GM21381 (cell line): ENCODE measurements at regions not wholly inside any gene's neighbourhood (a gene's known extent, or its start where the extent isn't known, plus 50 kb on each side); places are given as distances from the start of the nearest gene placed in this dataset.
"Not testable (repeated sequence)": the region's sequence is repeated elsewhere in the genome, so short reads cannot be mapped to it uniquely, and the experiment has no call there.

ENCODE experiments used
- ATAC-seq: cut with Tn5 transposase; IDR thresholded peaks from one replicate; pipeline ENCODE4 v1.9.1; 2021; ENCODE audit warnings: mild to moderate bottlenecking, moderate library complexity; ENCODE audit not compliant: unreplicated experiment

- ATAC-seq, result no peak
These were observed 92.0 kb upstream of the KIF26B start for GRCh38 chr1:245062741-245063305.

GRCh38 chr1:245061808-245062207, 93.0 kb upstream of the KIF26B start:
- ATAC-seq, result not testable (repeated sequence)

GRCh38 chr1:245060684-245061374, 94.0 kb upstream of the KIF26B start:
- no peak for ATAC-seq

GRCh38 chr1:245059806-245060424, 94.9 kb upstream of the KIF26B start:
- no peak for ATAC-seq

DNA sequence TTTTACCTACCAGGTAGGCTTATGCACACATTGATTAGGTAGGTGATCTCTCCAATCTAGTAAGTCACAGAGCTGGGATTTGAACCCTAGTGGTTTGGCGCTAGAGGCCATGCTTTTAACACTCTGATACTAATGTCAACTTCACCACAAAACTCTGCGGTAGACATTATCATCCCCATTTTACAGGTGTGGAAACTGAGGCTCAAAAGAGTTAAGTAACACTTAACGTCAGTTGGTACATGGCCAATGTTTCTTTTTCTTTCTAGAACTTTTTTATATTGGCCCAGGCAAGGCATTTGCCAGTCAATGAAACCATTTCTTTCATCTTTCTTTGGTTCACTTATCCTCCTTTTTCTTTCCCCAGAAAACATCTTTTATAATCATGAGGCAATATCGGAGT, 95.9 kb upstream of the KIF26B start:
- ATAC-seq, result no peak

GRCh38 chr1:245058436-245058835, 96.3 kb upstream of the KIF26B start:
- no peak for ATAC-seq

DNA sequence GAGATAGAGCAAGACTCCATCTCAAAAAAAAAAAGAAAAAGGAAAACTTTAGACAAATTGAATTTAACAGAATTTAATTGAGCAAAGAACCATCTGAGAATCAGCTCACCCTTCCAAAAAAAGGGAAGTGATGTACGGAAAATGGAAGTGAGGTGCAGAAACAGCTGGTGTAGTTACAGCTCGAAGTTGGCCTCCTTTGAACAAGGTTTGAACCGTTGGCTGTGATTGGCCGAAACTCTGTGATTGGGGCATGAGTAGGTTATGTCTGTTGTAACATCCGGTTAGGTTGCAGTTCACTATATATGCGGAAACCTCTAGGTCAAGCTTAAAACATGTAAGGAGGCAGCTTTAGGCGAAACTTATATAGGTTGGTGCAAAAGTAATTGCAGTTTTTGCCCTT, 97.9 kb upstream of the KIF26B start:
- ATAC-seq, result no peak

DNA sequence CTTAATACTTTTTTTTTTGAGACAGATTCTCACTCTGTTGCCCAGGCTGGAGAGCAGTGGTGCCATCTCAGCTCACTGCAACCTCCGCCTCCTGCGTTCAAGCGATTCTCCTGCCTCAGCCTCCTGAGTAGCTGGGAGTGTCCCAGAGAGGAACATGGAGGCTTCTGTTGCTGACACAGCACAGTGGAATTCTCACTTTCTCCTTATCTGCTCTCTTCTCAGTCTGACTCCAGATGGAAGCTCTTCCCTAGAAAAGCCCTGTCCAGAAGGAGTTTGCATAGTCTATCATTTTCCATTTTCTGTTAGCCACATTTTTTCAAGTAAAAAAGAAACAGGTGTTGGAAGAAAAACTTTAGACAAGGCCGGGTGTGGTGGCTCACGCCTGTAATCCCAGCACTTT, 98.5 kb upstream of the KIF26B start:
- ATAC-seq, result not testable (repeated sequence)

DNA sequence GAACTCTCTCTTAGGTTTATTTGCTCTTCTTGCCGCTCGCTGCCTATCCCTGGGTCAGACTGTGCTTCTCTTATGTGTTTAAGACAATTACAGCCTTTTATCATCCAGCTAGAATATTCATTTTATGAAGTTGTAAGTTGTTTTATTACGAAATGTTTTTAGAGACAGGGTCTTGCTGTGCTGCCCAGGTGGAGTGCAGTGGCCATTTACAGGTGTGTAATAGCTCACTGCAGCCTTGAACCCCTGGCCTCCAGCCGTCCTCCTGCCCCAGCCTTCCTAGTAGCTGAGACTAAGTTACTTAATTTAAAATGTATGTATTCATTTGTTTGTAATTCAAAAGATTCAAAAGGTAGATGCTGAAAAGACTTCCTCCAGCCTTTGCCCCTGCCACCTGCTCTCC, 99.0 kb upstream of the KIF26B start:
- ATAC-seq, result no peak

DNA sequence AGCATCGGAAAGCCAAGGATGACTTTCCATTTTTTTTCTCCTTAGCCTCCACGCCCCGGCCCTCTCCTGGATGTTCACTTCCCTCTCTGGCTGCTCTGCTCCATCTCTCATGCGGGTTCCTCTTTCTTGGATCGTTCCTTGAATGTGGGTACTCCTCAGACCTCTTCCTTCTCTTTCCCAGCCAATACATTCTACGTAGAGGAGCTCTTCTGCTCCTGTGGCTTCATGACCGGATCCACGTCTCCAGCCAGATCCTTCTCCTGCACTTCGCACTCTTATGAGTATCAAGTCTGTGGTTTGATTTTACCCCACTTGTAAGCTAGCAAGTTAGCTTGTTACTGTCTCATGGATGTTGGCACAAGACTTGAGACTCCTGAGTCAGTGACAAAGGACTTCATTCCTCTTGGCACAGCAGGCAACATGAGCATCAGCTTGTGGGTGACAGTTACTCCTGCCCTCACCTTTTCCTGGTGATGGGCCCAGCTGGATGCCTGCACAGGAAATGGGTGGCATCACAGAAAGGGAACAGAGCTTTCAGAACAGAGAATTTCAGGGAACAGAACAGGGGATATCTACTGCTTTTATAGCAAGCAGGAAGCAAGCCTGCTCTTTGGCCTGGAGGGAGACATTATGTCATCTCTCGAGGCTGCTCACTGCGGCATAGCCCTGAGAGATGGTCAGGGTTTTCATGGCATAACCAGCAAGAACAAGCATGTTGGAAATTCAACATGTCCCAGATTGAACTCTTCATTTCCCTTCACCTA, 100.1 kb upstream of the KIF26B start:
- no peak for ATAC-seq

DNA sequence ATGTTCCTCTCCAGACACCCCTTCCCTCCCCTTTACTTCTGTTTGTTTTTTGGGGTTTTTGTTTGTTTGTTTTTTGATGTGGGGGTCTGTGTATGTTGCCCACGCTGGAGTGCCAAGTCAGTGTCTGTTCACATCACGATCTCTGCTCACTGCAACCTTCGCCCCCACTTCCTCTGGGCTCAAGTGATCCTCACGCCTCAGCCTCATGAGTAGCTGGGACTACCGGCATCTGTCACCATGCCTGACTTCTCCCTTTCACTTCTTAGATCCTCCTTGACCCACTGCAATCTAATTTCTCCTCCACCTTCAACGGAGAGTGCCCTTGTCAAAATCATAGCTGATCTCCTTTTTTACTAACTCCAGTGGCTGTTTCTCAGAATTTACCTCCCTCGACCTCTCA, 100.7 kb upstream of the KIF26B start:
- no peak for ATAC-seq

DNA sequence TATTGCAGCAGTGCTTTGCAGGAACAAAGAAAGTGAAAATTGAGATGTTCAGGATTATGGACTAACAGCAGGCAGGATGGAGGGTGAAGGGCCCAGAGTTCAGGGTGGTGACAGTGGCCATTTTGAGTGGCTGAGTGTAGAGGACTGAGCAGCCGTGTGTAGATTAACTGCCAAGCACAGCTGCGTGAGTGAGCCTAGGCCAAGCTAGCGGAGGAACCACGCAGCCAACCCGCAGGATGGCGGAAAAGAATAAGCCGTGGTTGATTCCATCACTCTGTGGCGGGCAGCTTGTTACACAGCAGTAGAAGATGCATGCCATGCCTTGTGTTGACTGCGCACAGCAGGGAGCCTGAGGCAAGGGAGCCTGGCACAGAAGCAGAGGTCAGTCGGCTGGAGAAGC, 102.5 kb upstream of the KIF26B start:
- ATAC-seq, result no peak

DNA sequence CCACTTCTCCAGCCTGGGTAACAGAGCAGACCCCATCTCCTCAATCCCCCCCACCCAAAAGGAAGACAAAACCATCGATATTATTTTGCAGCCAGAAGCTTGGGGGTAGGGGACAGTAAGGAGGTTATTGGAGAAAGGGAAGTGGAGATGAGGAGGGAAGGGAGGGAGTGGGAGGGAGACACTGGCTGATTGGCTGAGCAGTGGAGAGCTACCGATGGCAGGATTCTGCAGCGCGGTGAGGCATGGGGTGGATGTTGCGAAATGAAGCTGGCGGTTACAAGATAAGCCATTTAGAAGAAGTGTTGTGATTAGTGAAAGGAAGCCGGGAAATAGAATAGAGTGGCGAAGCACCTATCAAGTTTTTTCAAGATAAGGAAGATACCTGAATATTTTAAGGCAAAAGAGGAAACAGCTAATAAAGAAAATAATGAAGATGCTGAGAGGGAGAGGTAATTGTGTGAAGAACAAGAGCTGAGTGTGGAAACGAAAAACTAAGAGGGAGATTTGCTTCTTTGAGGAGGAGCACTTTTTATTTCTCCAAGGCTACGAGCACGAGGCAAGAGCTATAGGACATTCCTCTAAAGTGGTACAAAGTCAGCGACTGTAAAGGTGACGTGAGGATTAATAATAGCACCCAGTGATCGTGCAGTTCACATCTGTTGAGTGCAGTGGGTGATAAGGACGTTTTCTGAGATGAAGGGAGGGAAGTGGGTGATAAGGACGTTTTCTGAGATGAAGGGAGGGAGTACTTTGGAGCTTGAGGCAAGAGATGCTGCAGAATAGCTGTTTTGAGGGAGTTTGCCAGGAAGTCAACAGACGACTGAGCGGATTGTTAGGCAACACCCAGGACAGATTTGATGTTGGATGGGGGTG, 103.2 kb upstream of the KIF26B start:
- no peak for ATAC-seq

GRCh38 chr1:245046769-245047168, 108.0 kb upstream of the KIF26B start:
- no peak for ATAC-seq

GRCh38 chr1:245046315-245046714, 108.5 kb upstream of the KIF26B start:
- no peak for ATAC-seq

- ATAC-seq, result no peak
These were observed 109.5 kb upstream of the KIF26B start for GRCh38 chr1:245045087-245045881.

DNA sequence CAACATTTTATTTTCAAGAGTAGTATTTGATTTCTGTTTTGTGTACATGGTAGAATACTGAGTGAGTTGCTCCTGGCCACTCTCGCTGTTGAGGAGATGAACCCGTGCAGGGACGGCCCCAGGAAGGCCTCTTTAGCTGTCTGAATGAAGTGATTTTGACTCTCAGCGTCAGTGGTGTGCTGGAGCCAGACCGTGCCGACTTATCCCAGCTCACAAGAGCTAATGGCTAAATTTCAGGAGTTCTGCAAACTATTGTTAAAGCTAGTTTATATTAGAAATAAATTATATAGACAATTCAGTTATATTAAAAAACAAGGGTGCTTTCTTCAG, 111.2 kb upstream of the KIF26B start:
- ATAC-seq, result no peak

DNA sequence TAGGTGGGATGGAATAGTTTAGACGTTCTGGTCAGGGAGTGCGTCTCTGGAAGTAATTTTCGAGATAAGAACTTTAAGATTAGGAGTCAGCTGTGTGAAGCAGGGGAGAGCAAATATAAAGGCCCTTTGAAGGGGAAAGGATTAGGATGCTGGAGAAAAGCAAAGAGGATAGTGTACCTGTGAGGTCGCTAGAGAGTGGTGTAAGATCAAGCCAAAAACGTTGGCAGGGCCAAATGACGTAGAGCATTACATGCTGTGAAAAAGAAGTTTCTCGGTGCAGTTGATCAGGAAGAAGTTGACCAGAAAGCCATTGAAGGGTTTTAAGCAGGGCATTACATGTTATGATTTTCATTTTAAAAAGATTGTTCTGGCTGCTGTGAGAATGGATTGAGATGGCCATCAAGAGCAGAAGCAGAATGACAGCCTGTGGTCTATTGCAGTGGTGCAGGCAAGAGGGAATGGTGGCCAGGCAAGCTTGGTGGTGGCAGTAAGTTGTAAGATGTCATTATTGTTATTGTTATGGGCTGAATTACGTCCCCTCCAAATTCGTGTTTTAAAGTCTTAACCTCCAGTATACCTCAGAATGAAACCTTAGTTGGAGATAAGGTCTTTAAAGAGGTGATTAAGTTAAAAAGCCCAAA, 113.6 kb upstream of the KIF26B start:
- ATAC-seq, result no peak

- ATAC-seq, result no peak
These were observed 115.6 kb upstream of the KIF26B start for GRCh38 chr1:245039196-245039595.

- no peak for ATAC-seq
These were observed 118.7 kb upstream of the KIF26B start for GRCh38 chr1:245036102-245036501.
